ENCODE measurements at regions not wholly inside any gene's neighbourhood (a gene's known extent, or its start where the extent isn't known, plus 50 kb on each side); places are given as distances from the start of the nearest gene placed in this dataset.
"Not testable (repeated sequence)": the region's sequence is repeated elsewhere in the genome, so short reads cannot be mapped to it uniquely, and the experiment has no call there.

GRCh38 chr11:11220786-11221185, 132.3 kb downstream of the CSNK2A3 start:
- no peak for DNase-seq

GRCh38 chr11:11218629-11218986, 134.4 kb downstream of the CSNK2A3 start:
- DNase-seq = no peak

- DNase-seq = no peak
These were observed 135.0 kb downstream of the CSNK2A3 start for GRCh38 chr11:11217929-11218628.

GRCh38 chr11:11217289-11217928, 135.6 kb downstream of the CSNK2A3 start:
- no peak for DNase-seq

GRCh38 chr11:11215944-11216343, 137.1 kb downstream of the CSNK2A3 start:
- no peak for DNase-seq

GRCh38 chr11:11215058-11215815, 137.8 kb downstream of the CSNK2A3 start:
- DNase-seq = no peak

- DNase-seq = no peak
These were observed 139.9 kb downstream of the CSNK2A3 start for GRCh38 chr11:11213117-11213516.

- no peak for DNase-seq
These were observed 141.2 kb downstream of the CSNK2A3 start for GRCh38 chr11:11211888-11212287.

GRCh38 chr11:11211186-11211585, 141.9 kb downstream of the CSNK2A3 start:
- no peak for DNase-seq

GRCh38 chr11:11210446-11210845, 142.6 kb downstream of the CSNK2A3 start:
- no peak for DNase-seq

- DNase-seq = no peak
These were observed 143.1 kb downstream of the CSNK2A3 start for GRCh38 chr11:11209967-11210366.

- no peak for DNase-seq
These were observed 144.1 kb downstream of the CSNK2A3 start for GRCh38 chr11:11208994-11209393.

- no peak for DNase-seq
These were observed 145.6 kb downstream of the CSNK2A3 start for GRCh38 chr11:11207428-11207827.

- no peak for DNase-seq
These were observed 146.6 kb downstream of the CSNK2A3 start for GRCh38 chr11:11206484-11206883.

GRCh38 chr11:11202885-11203284, 150.2 kb downstream of the CSNK2A3 start:
- no peak for DNase-seq

GRCh38 chr11:11201302-11201701, 151.7 kb downstream of the CSNK2A3 start:
- not testable (repeated sequence) for DNase-seq

- DNase-seq = no peak
These were observed 160.5 kb downstream of the CSNK2A3 start for GRCh38 chr11:11192541-11192940.

GRCh38 chr11:11189506-11189905, 163.5 kb downstream of the CSNK2A3 start:
- DNase-seq = no peak

GRCh38 chr11:11186249-11186648, 166.8 kb downstream of the CSNK2A3 start:
- no peak for DNase-seq

- no peak for DNase-seq
These were observed 170.8 kb downstream of the CSNK2A3 start for GRCh38 chr11:11182261-11182660.

GRCh38 chr11:11178671-11179638, 174.1 kb downstream of the CSNK2A3 start:
- DNase-seq = no peak

GRCh38 chr11:11177156-11177808, 175.8 kb downstream of the CSNK2A3 start:
- no peak for DNase-seq
